NCI-H345 treated with DMSO at 0.1 percent for 48 hours (cell line): ENCODE measurements at regions not wholly inside any gene's neighbourhood (a gene's known extent, or its start where the extent isn't known, plus 50 kb on each side); places are given as distances from the start of the nearest gene placed in this dataset.

Source experiments
- DNase-seq: peaks from one replicate; lab custom pipeline; 2025; ENCODE audit not compliant: unreplicated experiment; lab: John Stamatoyannopoulos, UW

- DNase-seq, result no peak
Measured at GRCh38 chr15:62816342-62817069, 226.0 kb upstream of the TPM1 start.

DNA sequence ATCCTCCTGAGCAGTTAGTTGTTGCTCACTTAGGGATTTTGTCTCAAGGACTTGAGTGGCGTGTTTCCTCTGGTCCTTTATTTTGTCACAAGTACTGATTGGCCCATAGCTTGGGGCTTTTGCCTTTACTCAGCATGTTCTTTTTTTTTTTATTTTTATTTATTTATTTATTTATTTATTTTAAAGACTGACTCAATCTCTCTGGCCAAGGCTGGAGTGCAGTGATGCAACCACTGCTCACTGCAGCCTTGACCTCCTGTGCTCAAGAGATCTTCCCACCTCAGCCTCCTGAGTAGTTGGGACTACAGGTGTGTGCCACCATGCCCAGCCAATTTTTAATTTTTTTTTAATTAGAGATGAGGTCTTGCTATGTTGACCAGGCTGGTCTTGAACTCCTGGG, 223.9 kb upstream of the TPM1 start:
- DNase-seq, result no peak

DNA sequence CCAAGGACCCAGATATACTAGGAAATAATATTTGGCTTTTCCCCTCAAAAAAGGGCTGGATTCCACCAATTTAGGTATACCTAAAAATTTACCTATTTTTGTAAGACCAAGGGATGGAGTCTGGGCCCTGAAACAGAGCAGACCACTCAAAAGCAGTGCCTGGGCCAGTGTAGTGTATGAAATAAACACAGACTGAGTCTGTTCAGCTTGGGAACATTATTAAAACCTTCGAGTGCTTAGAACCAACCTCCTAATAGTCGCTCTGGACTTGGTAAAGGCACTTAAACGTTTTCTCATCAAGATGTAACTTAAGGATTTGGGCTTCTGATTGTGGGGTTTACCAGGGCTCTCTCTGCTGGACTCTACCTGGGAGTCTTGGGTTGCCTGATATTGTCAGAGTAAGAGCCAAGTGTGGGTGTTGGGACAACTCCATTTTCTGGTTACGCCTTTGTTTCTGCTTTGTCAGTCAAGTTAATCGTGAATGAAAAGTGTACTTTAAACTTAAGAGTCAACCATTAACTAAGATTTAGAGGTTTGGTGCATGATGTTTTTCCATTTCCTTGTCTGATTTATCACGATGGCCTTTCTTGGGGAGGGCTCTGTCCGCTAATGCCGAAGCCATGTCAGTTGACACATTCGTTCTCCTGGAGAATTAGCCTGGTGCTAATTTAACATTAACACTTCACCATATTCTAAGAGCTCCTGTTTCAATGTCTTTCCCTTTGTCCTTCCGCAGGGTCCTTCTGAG, 221.0 kb upstream of the TPM1 start:
- no peak for DNase-seq

DNA sequence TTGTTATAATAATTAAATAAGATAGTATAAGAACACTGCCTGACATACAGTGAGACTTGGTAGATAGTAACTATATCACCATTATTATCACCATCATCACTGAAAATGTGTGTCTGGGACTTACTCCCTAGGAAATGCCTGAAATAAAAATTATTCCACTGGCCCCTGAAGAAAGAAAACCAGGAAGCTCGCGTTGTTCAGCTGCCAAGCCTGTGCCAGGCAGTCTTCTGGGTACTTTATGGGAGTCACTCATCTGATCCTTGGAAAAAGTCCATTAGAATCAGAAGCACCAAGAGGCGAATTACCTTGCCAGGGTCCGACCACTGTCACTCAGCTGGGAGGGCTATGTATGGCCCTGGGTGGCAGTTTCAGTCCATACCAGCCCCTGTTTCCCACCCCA, 220.3 kb upstream of the TPM1 start:
- no peak for DNase-seq

DNA sequence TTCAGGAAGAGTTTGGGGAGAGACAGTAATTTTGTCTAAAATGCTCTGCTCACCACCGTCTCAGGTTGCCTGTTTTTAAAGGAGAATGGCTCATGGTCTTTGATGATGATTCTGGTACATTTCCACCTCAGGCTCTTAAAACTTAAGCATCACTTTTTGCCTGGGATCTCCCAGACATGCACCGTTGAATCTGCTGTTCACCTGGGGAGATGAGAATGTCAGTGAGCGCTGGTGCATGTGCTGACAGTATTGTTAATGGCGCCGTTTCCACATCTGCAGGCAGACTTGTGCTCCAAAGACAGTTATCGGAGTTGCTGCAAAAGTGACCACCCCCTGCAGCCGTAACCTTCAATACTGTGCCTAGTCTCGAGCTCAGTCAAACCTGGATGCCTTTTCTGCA, 219.0 kb upstream of the TPM1 start:
- DNase-seq, result no peak

DNA sequence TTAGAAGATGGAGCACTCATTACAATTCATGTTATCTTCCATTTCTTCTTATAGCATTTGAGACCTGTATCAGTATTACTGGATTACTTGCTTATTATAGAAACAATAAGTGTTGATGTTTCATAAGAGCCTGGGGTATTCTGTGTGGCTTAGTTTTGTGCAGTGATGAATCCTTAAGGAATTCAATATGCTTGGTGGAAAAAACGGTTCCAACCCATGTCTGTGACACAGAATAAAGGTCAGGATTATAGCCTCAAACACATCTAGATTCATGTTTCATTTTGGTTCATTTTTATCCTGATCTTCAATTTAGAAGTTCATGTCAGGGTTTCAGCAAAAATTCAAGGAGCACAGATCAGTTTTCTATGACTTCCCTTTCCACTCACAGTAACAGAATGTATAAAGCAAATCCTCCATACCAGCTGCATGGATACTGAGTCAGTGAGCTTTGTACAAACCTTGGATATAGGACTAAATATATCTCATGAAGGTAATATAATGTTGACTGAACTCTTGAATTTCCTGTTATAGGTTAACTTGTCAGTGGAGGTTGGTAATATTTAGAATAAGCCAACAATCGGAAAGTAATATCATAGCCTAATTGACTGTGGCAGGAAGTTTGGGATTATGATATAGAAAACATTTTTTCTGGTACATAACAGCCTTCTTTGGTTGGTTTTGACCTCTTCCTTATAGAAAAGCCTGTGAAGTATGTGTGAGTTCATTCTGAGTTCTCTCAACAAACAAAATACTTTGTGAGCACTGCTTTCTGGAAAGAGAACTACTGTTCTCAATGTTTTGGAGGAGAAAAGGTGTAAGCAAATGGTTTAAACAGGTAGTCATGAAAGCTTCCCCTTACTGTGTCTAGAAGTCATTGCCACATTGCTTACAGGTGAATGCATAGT, 218.2 kb upstream of the TPM1 start:
- DNase-seq, result no peak

GRCh38 chr15:62825191-62825590, 217.4 kb upstream of the TPM1 start:
- no peak for DNase-seq

DNA sequence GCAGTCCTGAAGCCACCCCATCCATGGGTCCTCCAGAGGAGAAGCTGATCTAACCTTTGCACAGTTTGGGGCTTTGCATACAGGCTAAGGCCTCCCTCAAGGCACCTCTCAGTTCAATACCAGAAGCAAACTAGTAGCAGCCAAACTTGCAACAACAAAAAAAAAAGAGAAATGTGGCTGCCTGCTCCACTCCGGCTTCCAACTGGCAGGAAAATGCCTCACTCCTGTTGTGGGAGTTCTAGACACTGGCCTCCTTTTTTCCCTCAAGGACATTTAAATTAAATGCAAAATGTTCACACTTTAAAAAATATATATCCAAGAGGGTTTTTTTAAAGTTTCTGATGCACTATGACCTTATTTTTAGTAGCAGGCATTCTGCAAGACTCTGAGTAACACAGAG, 216.0 kb upstream of the TPM1 start:
- DNase-seq, result no peak

DNA sequence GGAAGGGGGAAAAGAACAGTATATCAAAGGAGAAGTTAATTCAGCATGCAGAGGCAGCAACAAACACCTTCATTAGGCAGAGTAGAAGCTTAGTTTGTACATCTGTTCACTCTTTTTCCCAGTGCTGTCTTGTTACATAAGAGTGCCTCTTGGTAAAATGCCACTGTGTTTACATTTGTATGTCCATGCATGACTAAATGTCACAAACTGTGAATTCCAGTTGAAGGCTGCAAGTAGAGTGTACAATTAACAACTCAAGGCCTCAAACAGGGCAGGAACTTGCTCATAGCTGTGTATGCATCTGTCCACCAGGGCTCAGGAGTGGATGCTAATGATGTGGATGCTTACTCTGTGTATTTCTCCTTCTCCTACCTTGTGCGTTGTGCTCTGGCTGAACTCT, 214.2 kb upstream of the TPM1 start:
- DNase-seq, result peak; percentile 42

DNA sequence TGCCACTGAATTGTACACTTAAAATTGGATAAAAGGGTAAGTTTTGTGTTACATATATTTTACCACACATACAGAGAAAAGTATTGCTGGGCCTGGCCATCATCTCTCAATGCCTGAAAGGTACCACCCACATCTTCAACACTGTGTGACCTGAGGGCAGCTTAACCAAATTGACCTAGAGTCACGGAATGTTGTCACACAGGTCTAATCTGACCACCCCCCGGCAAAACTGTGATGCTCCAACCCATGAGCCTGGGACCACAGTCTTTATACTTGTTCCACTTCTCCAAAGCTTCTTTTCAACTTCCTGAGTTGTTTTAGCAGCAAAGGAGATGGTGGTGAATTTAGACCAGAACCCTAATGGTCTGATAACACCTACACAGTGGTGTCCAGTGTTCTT, 210.3 kb upstream of the TPM1 start:
- DNase-seq, result no peak

DNA sequence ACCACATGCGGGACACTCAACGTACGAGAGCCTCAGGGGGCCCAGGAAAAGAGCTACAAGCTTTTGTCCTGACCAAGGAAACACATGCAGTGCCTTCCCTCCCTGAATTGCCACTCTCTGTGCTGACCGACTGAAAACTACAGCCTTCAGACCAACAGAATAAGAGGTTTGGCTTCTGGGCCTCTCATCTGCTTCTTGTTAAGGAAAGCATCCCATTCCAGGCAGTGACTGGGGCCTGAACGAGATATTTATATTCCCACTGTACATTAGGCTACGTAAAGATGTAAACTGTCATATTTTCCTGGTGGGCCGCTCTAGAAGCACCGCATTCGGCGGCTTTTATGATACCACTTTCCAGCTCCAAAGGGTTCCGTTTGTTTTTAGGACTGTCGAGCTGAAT, 208.9 kb upstream of the TPM1 start:
- DNase-seq, result no peak

GRCh38 chr15:62834686-62835329, 207.7 kb upstream of the TPM1 start:
- no peak for DNase-seq

- DNase-seq, result no peak
Measured at GRCh38 chr15:62835351-62835750, 207.2 kb upstream of the TPM1 start.

GRCh38 chr15:62835762-62836161, 206.8 kb upstream of the TPM1 start:
- DNase-seq, result no peak

DNA sequence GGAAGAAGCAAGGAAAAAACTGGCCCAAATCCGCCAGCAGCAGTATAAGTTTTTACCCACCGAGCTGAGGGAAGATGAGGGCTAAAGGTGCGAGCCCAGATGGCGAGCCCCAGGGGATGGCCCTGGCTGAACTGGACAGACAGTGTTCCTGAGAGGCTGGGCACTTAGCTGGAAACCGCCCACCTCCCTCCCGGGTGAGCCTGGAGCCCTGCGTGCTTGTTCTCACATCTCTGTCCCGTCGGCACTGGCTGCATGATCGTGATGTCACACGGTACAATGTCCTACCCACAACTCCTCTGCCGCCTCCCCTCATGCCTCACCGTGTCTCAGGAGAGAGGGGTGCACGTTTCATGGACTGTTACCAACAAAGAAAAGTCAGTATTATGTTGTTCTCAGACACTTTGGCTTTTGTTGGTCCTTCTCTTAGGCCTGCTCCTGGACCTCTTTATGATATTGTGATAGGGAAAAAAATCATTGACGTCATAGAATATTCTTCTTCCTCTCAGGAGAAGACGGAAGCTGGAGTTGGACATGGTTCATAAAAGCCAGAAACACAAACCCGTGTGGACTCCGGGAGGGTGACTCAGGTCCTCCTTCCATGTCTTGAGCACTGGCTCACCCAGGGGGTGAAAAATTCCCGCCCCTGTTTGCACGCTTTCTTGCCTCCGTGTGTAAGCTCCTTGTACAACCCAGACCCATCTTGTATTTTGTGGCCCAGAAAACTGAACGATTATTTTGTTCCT, 201.8 kb upstream of the TPM1 start:
- DNase-seq, result no peak

GRCh38 chr15:62841269-62841628, 201.3 kb upstream of the TPM1 start:
- DNase-seq, result no peak

DNA sequence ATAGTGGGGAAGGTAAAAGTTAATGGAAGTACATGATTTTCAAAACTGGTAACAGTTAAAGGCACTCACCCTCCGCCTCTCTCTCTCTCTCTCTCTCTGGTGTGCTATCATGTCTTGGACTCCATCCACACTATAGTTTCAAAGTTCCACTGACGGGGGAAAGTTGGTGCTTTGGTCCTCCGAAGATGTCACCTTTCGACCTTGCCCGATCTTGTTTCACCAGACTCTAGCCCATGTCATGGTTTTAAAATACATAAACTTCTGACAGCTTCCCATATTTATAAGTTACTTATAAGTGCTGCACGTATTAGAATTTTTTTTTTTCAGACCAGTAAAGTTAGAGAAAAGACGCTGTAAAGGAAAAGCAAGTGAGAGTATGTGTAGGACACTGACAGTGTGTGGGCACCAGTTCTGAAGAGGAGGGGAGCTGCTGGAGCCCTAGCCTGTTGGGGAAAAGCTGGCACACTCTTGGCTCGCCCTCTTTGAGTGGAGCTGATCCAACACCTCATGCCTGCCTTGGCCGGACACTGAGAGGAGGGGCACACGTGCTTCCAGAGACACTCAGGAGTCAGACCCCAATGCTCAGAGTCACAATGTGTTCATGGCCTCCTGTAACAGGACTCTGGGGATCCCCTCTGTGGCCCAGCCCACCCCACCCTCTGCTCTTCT, 200.5 kb upstream of the TPM1 start:
- no peak for DNase-seq

- DNase-seq, result no peak
Measured at GRCh38 chr15:62843311-62843710, 199.2 kb upstream of the TPM1 start.

DNA sequence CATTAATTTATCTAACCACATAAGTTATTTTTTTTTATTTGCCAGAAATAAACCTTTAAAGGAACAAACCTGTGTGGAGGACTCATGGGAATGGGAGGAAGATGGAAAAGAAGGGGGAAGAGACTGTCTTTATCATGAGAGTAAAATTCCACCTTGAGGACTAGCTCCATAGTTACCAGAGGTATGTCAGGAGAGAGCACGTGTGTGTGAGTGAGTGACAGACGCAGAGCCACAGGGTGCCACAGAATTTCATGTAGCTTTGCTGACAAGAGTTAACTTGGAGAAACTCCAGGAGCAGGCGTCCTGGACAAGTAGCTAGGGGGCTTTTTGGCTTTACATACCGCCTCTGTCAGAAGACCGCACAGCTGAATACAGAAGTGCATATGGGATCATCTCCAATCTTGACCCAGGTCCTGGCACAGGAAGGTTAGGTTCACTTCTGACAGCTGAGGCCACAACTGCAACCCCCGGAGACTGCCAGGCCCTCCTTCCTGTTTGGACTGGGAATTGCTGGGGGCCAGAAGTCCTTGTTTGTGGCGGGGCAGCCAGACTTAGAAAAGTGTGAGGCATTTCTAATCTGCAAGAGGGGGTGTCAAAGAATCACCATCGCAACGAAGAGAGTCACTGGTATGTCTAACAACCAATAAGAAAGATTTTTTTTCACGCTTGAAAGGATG, 197.8 kb upstream of the TPM1 start:
- no peak for DNase-seq
